CD4-positive, alpha-beta memory T cell (primary cell): ENCODE measurements at regions not wholly inside any gene's neighbourhood (a gene's known extent, or its start where the extent isn't known, plus 50 kb on each side); places are given as distances from the start of the nearest gene placed in this dataset.

Source experiments
- CTCF ChIA-PET: fragments of 350-600 bp; sonication (Branson Sonifier 250); formaldehyde crosslinking; loops from one replicate; lab custom pipeline; 2021; ENCODE audit warnings: inconsistent platforms; ENCODE audit not compliant: partially characterized antibody; lab: Charles Lee
- POLR2A ChIA-PET: fragments of 350-600 bp; sonication (Branson Sonifier 250); formaldehyde crosslinking; loops from one replicate; lab custom pipeline; 2021; ENCODE audit not compliant: partially characterized antibody; lab: Charles Lee
- DNase-seq, 5 donors: peaks; one replicate each; pipeline versions ENCODE4 v3.0.0 to v3.0.0-alpha.2; 2020 to 2022; ENCODE audit warnings: mixed read lengths in 1 of 5
- H3K27ac ChIP-seq: one replicate; pipeline ENCODE4 v1.7.0; 2013; ENCODE audit warnings: low read depth, low read length
- H3K27me3 ChIP-seq: 2 replicates; pipeline ENCODE4 v1.7.0; 2013; ENCODE audit warnings: mild to moderate bottlenecking, low read length, moderate library complexity; ENCODE audit not compliant: insufficient read depth
- H3K36me3 ChIP-seq: 2 replicates; pipeline ENCODE4 v1.7.0; 2013; ENCODE audit warnings: mild to moderate bottlenecking, low read length, moderate library complexity; ENCODE audit not compliant: insufficient read depth
- H3K4me1 ChIP-seq: 2 replicates; pipeline ENCODE4 v1.7.0; 2013; ENCODE audit warnings: mild to moderate bottlenecking, low read length, moderate library complexity; ENCODE audit not compliant: insufficient read depth
- H3K4me3 ChIP-seq, 2 donors: one replicate each; pipeline ENCODE4 v1.7.0; 2013; ENCODE audit warnings: low read length in 2 of 2, mild to moderate bottlenecking in 1 of 2
- H3K9me3 ChIP-seq, 2 donors: one replicate each; pipeline ENCODE4 v1.7.0; 2013; ENCODE audit warnings: low read length in 2 of 2, control low read depth in 1 of 2; ENCODE audit not compliant: control insufficient read depth in 1 of 2
- H3K27ac Mint-ChIP-seq, 7 donors: one replicate each; pipeline ENCODE4 v1.8.0; 2020 to 2021; ENCODE audit warnings: mixed read lengths in 7 of 7, mild to moderate bottlenecking in 6 of 7, inconsistent platforms in 3 of 7, moderate library complexity in 3 of 7
- H3K27me3 Mint-ChIP-seq, 2 donors: one replicate each; pipeline ENCODE4 v1.8.0; 2020 to 2021; ENCODE audit warnings: mixed read lengths in 2 of 2
- H3K36me3 Mint-ChIP-seq, 2 donors: one replicate each; pipeline ENCODE4 v1.8.0; 2020 to 2021; ENCODE audit warnings: mixed read lengths in 2 of 2, inconsistent platforms in 1 of 2, mild to moderate bottlenecking in 1 of 2
- H3K4me1 Mint-ChIP-seq, 4 donors: one replicate each; pipeline ENCODE4 v1.8.0; 2020 to 2021; ENCODE audit warnings: mixed read lengths in 4 of 4, mild to moderate bottlenecking in 1 of 4
- H3K4me3 Mint-ChIP-seq, 8 donors: one replicate each; pipeline ENCODE4 v1.8.0; 2020 to 2021; ENCODE audit warnings: mixed read lengths in 8 of 8, mild to moderate bottlenecking in 7 of 8, moderate library complexity in 6 of 8, inconsistent platforms in 3 of 8
- H3K9me3 Mint-ChIP-seq, 8 donors: one replicate each; pipeline ENCODE4 v1.8.0; 2020 to 2021; ENCODE audit warnings: mixed read lengths in 8 of 8, mild to moderate bottlenecking in 5 of 8, inconsistent platforms in 3 of 8, moderate library complexity in 1 of 8
- intact Hi-C: fragments of 100-400 bp; cut with micrococcal nuclease; formaldehyde crosslinking; loops from one replicate; pipeline ENCODE4 v1.15.1; 2023

GRCh38 chr7:89934101-89934500 lies 220.2 kb upstream of the STEAP1 start:
- Mint-ChIP-seq H3K27ac (no peak overlapping the region), H3K9me3 (peaks cover 0 to 4% (median 2%) of the 10 kb centered on the region in 8 donors), H3K27me3 (no peaks in the 10 kb centered on the region), H3K4me3 (no peak overlapping the region), H3K36me3 (no peaks in the 10 kb centered on the region), H3K4me1 (no peaks in the 10 kb centered on the region)
- Histone ChIP-seq H3K4me1 (no peaks in the 10 kb centered on the region), H3K27me3 (no peaks in the 10 kb centered on the region), H3K4me3 (no peak overlapping the region), H3K9me3 (no peaks in the 10 kb centered on the region), H3K36me3 (no peaks in the 10 kb centered on the region), H3K27ac (no peak overlapping the region)
- no peak for DNase-seq
- intact Hi-C loops = no loop called here
- ChIA-PET CTCF (no interaction called here), POLR2A (no interaction called here)

GRCh38 chr7:89943525-89944050 lies 210.7 kb upstream of the STEAP1 start:
- Mint-ChIP-seq H3K4me3 (no peak overlapping the region), H3K36me3 (no peaks in the 10 kb centered on the region), H3K27ac (no peak overlapping the region), H3K9me3 (peaks cover 0 to 3% (median 0%) of the 10 kb centered on the region in 8 donors), H3K4me1 (no peaks in the 10 kb centered on the region), H3K27me3 (no peaks in the 10 kb centered on the region)
- no peak overlapping the region for H3K4me3 ChIP-seq
- intact Hi-C loops = no loop called here
- H3K9me3 ChIP-seq = no peaks in the 10 kb centered on the region
- CTCF ChIA-PET = no interaction called here
- H3K4me1 ChIP-seq = no peaks in the 10 kb centered on the region
- no peaks in the 10 kb centered on the region for H3K27me3 ChIP-seq
- H3K36me3 ChIP-seq = no peaks in the 10 kb centered on the region
- no peak for DNase-seq
- no peak overlapping the region for H3K27ac ChIP-seq
- POLR2A ChIA-PET = no interaction called here

- H3K27me3 ChIP-seq = no peaks in the 10 kb centered on the region
- H3K4me1 ChIP-seq = no peaks in the 10 kb centered on the region
- CTCF ChIA-PET = no interaction called here
- H3K36me3 Mint-ChIP-seq = no peaks in the 10 kb centered on the region
- intact Hi-C loops = no loop called here
- H3K27ac ChIP-seq = no peak overlapping the region
- H3K4me3 Mint-ChIP-seq = no peak overlapping the region
- no peaks in the 10 kb centered on the region for H3K9me3 ChIP-seq
- no peak for DNase-seq
- H3K9me3 Mint-ChIP-seq = peaks cover 0 to 14% (median 3%) of the 10 kb centered on the region in 8 donors
- H3K27ac Mint-ChIP-seq = no peak overlapping the region
- H3K27me3 Mint-ChIP-seq = no peaks in the 10 kb centered on the region
- H3K36me3 ChIP-seq = no peaks in the 10 kb centered on the region
- no peak overlapping the region for H3K4me3 ChIP-seq
- POLR2A ChIA-PET = no interaction called here
- no peaks in the 10 kb centered on the region for H3K4me1 Mint-ChIP-seq
These were observed 195.7 kb upstream of the STEAP1 start for GRCh38 chr7:89958525-89959068.

GRCh38 chr7:89966067-89966664 lies 188.1 kb upstream of the STEAP1 start:
- H3K9me3 Mint-ChIP-seq = peaks cover 0 to 11% (median 4%) of the 10 kb centered on the region in 8 donors
- Histone ChIP-seq H3K27me3 (no peaks in the 10 kb centered on the region), H3K9me3 (no peaks in the 10 kb centered on the region), H3K4me1 (no peaks in the 10 kb centered on the region), H3K36me3 (no peaks in the 10 kb centered on the region), H3K27ac (no peak overlapping the region), H3K4me3 (no peak overlapping the region)
- POLR2A ChIA-PET = no interaction called here
- DNase-seq = no peak
- CTCF ChIA-PET = no interaction called here
- no peaks in the 10 kb centered on the region for H3K36me3 Mint-ChIP-seq
- no peaks in the 10 kb centered on the region for H3K4me1 Mint-ChIP-seq
- intact Hi-C loops = no loop called here
- no peaks in the 10 kb centered on the region for H3K27me3 Mint-ChIP-seq
- H3K4me3 Mint-ChIP-seq = no peak overlapping the region
- H3K27ac Mint-ChIP-seq = no peak overlapping the region

GRCh38 chr7:89975577-89975976 lies 178.7 kb upstream of the STEAP1 start:
- H3K9me3 Mint-ChIP-seq = peaks cover 0 to 3% (median 0%) of the 10 kb centered on the region in 8 donors
- no peaks in the 10 kb centered on the region for H3K4me1 Mint-ChIP-seq
- no peak overlapping the region for H3K4me3 Mint-ChIP-seq
- CTCF ChIA-PET = no interaction called here
- H3K4me1 ChIP-seq = no peaks in the 10 kb centered on the region
- no peaks in the 10 kb centered on the region for H3K9me3 ChIP-seq
- POLR2A ChIA-PET = no interaction called here
- no peaks in the 10 kb centered on the region for H3K36me3 Mint-ChIP-seq
- intact Hi-C loops = no loop called here
- peaks cover 0 to 2% of the 10 kb centered on the region in 2 donors for H3K27me3 Mint-ChIP-seq
- H3K27ac ChIP-seq = no peak overlapping the region
- no peak overlapping the region for H3K27ac Mint-ChIP-seq
- DNase-seq = no peak
- H3K27me3 ChIP-seq = no peaks in the 10 kb centered on the region
- H3K36me3 ChIP-seq = no peaks in the 10 kb centered on the region
- no peak overlapping the region for H3K4me3 ChIP-seq

GRCh38 chr7:89987665-89988064 lies 166.6 kb upstream of the STEAP1 start:
- Mint-ChIP-seq H3K27me3 (no peaks in the 10 kb centered on the region), H3K4me3 (no peak overlapping the region), H3K27ac (no peak overlapping the region), H3K4me1 (no peaks in the 10 kb centered on the region), H3K36me3 (no peaks in the 10 kb centered on the region), H3K9me3 (peaks cover 0 to 14% (median 8%) of the 10 kb centered on the region in 8 donors)
- Histone ChIP-seq H3K27me3 (no peaks in the 10 kb centered on the region), H3K9me3 (no peaks in the 10 kb centered on the region), H3K36me3 (no peaks in the 10 kb centered on the region), H3K27ac (no peak overlapping the region), H3K4me1 (no peaks in the 10 kb centered on the region), H3K4me3 (no peak overlapping the region)
- ChIA-PET POLR2A (no interaction called here), CTCF (no interaction called here)
- intact Hi-C loops = no loop called here
- no peak for DNase-seq

GRCh38 chr7:89988074-89988473 lies 166.2 kb upstream of the STEAP1 start:
- Mint-ChIP-seq H3K4me1 (no peaks in the 10 kb centered on the region), H3K27me3 (no peaks in the 10 kb centered on the region), H3K36me3 (no peaks in the 10 kb centered on the region), H3K9me3 (peaks cover 0 to 14% (median 8%) of the 10 kb centered on the region in 8 donors), H3K27ac (no peak overlapping the region), H3K4me3 (no peak overlapping the region)
- H3K4me1 ChIP-seq = no peaks in the 10 kb centered on the region
- CTCF ChIA-PET = no interaction called here
- H3K4me3 ChIP-seq = no peak overlapping the region
- H3K36me3 ChIP-seq = no peaks in the 10 kb centered on the region
- intact Hi-C loops = no loop called here
- POLR2A ChIA-PET = no interaction called here
- no peaks in the 10 kb centered on the region for H3K27me3 ChIP-seq
- DNase-seq = no peak
- no peaks in the 10 kb centered on the region for H3K9me3 ChIP-seq
- no peak overlapping the region for H3K27ac ChIP-seq
